K562 (cell line): ENCODE measurements at regions not wholly inside any gene's neighbourhood (a gene's known extent, or its start where the extent isn't known, plus 50 kb on each side); places are given as distances from the start of the nearest gene placed in this dataset.

Experiments
- ATAC-seq: fragments of 200-7000 bp; cut with Tn5 transposase; 3 replicates; pipeline ENCODE4 v1.9.1; 2020; ENCODE audit warnings: moderate library complexity
- BruUV-seq: library from RNA; stranded (reverse); fragments of 400-500 nt; replicated peaks from 2 replicates; lab custom pipeline; 2021; lab: Mats Ljungman, UMichigan
- CTCF ChIA-PET: fragments of 300-600 bp; formaldehyde crosslinking; extraction: SDS; loops from one replicate; lab custom pipeline; 2021; ENCODE audit warnings: low intra/inter-chr PET ratio; lab: Yijun Ruan, JAX
- POLR2A ChIA-PET: fragments of 300-600, 350-650 bp; sonication (Branson Sonifier 250); formaldehyde crosslinking; extraction: SDS; loops from one replicate; lab custom pipeline; 2021; ENCODE audit warnings: antibody characterized with exemption, inconsistent platforms; lab: Yijun Ruan, JAX
- DNase-seq, 4 experiments: peaks; one replicate each; pipeline versions ENCODE4 v3.0.0 to v3.0.0-alpha.2; 2011 to 2018; ENCODE audit warnings: low spot score in 3 of 4, mixed read lengths in 3 of 4; ENCODE audit errors: extremely low read depth in 1 of 4
- FAIRE-seq: peaks from 2 replicates; lab custom pipeline; 2011; peaks lifted over from hg19 to GRCh38; lab: Jason Lieb, UNC
- H2AFZ ChIP-seq: 2 replicates; pipeline ENCODE4 v1.6.0; 2011; ENCODE audit warnings: low read depth, low read length, control low read depth, inconsistent platforms
- H3K27ac ChIP-seq: fragments of 200-600 bp; 3 replicates; pipeline ENCODE4 v1.8.0; 2011; ENCODE audit warnings: low read depth, mild to moderate bottlenecking, control low read depth, inconsistent platforms, low read length, moderate library complexity, mixed read lengths; ENCODE audit errors: extremely low read depth
- H3K27me3 ChIP-seq, 2 experiments: fragments of 300-600 bp in 1 of 2; 2 replicates in 1 of 2; 3 replicates in 1 of 2; pipeline versions ENCODE4 v1.6.0 to v1.8.0; 2011; ENCODE audit warnings: inconsistent platforms in 2 of 2, low read length in 2 of 2, mild to moderate bottlenecking in 1 of 2, mixed read lengths in 1 of 2, moderate library complexity in 1 of 2; ENCODE audit not compliant: control insufficient read depth in 2 of 2, insufficient read depth in 2 of 2
- H3K36me3 ChIP-seq: fragments of 300-600 bp; 3 replicates; pipeline ENCODE4 v1.8.0; 2011; ENCODE audit warnings: mild to moderate bottlenecking, low read length, inconsistent platforms; ENCODE audit not compliant: control insufficient read depth, insufficient read depth
- H3K4me1 ChIP-seq, 2 experiments: fragments of 200-600 bp in 1 of 2; replicated peaks in 1 of 2; 2 replicates in 1 of 2; 3 replicates in 1 of 2; pipeline versions ENCODE4 v1.5.1 to v1.8.0; 2011; ENCODE audit warnings: inconsistent platforms in 2 of 2, low read length in 2 of 2, mild to moderate bottlenecking in 1 of 2, mixed read lengths in 1 of 2, moderate library complexity in 1 of 2; ENCODE audit not compliant: control insufficient read depth in 2 of 2, insufficient read depth in 2 of 2
- H3K4me2 ChIP-seq: 2 replicates; pipeline ENCODE4 v1.6.1; 2011; ENCODE audit warnings: low read length, control low read depth, inconsistent platforms, mixed read lengths; ENCODE audit not compliant: insufficient read depth
- H3K4me3 ChIP-seq: fragments of 200-600 bp; sonication (generic), shearing (Covaris generic); 2 replicates; pipeline ENCODE4 v1.5.1; 2016; ENCODE audit warnings: control low read depth, inconsistent platforms
- H3K79me2 ChIP-seq: fragments of 200-600 bp; 3 replicates; pipeline ENCODE4 v1.8.0; 2011; ENCODE audit warnings: low read length, inconsistent platforms; ENCODE audit not compliant: control insufficient read depth, insufficient read depth
- H3K9ac ChIP-seq, 2 experiments: 2 replicates each; pipeline versions ENCODE4 v1.6.0 to v1.6.1; 2011; ENCODE audit warnings: low read depth in 2 of 2, low read length in 2 of 2, control low read depth in 1 of 2, inconsistent platforms in 1 of 2, mild to moderate bottlenecking in 1 of 2, mixed read lengths in 1 of 2; ENCODE audit not compliant: insufficient read depth in 1 of 2
- H3K9me1 ChIP-seq: one replicate; pipeline ENCODE4 v1.6.0; 2011; ENCODE audit warnings: inconsistent platforms, mild to moderate bottlenecking, low read length, moderate library complexity; ENCODE audit not compliant: control insufficient read depth, insufficient read depth
- H3K9me3 ChIP-seq: replicated peaks from 2 replicates; pipeline ENCODE4 v1.5.1; 2011; ENCODE audit warnings: low read depth, low read length, inconsistent platforms; ENCODE audit not compliant: control insufficient read depth, insufficient read depth
- H4K20me1 ChIP-seq: replicated peaks from 2 replicates; pipeline ENCODE4 v1.6.1; 2011; ENCODE audit warnings: low read length, inconsistent platforms, mixed read lengths; ENCODE audit not compliant: control insufficient read depth, insufficient read depth
- BRF2 ChIP-seq: IDR thresholded peaks from 3 replicates; pipeline ENCODE4 v1.6.1; 2011; ENCODE audit warnings: borderline replicate concordance, mild to moderate bottlenecking; ENCODE audit not compliant: insufficient read length, insufficient read depth
- E2F4 ChIP-seq: sonication (generic); formaldehyde crosslinking; IDR thresholded peaks from 2 replicates; pipeline ENCODE4 v1.8.0; 2022; ENCODE audit warnings: mild to moderate bottlenecking, low read depth, missing genetic modification reagents
- IFI16 ChIP-seq: fragments of 250-450 bp; sonication (Bioruptor Pico); IDR thresholded peaks from 2 replicates; pipeline ENCODE4 v2.1.2; 2022; ENCODE audit warnings: mild to moderate bottlenecking, inconsistent platforms
- ILK ChIP-seq: fragments of 450-650 bp; IDR thresholded peaks from 2 replicates; pipeline ENCODE4 v1.6.1; 2016; ENCODE audit warnings: missing genetic modification characterization, low read depth, mild to moderate bottlenecking, missing compliant biosample characterization, moderate library complexity, borderline replicate concordance
- KLF13 ChIP-seq: fragments of 450-650 bp; IDR thresholded peaks from 2 replicates; pipeline ENCODE4 v1.6.1; 2016; ENCODE audit warnings: missing genetic modification characterization, low read depth, mild to moderate bottlenecking, missing compliant biosample characterization, moderate library complexity, borderline replicate concordance
- NONO ChIP-seq, 2 experiments: fragments of 200-400 bp in 1 of 2; fragments of 450-650 bp in 1 of 2; formaldehyde crosslinking in 1 of 2; IDR thresholded peaks; 2 replicates each; pipeline ENCODE4 v1.6.1; 2017; ENCODE audit warnings: low read depth in 2 of 2, mild to moderate bottlenecking in 2 of 2, moderate library complexity in 2 of 2, low read length in 1 of 2
- SAFB2 ChIP-seq: fragments of 200-400 bp; formaldehyde crosslinking; IDR thresholded peaks from 2 replicates; pipeline ENCODE4 v1.6.1; 2018; ENCODE audit warnings: borderline replicate concordance, low read length, low read depth, moderate library complexity; ENCODE audit not compliant: severe bottlenecking
- SRSF9 ChIP-seq: fragments of 200-400 bp; formaldehyde crosslinking; IDR thresholded peaks from 2 replicates; pipeline ENCODE4 v1.6.1; 2017; ENCODE audit warnings: low read depth, low read length, borderline replicate concordance
- XRCC4 ChIP-seq: IDR thresholded peaks from one replicate; pipeline ENCODE4 v1.6.1; 2011; ENCODE audit not compliant: insufficient read depth, insufficient read length; ENCODE audit errors: extremely low read depth
- ZNF3 ChIP-seq: fragments of 250-450 bp; sonication (Bioruptor Pico); IDR thresholded peaks from 2 replicates; pipeline ENCODE4 v1.5.0; 2021; ENCODE audit warnings: mild to moderate bottlenecking, moderate library complexity
- ZNF57 ChIP-seq: fragments of 450-650 bp; formaldehyde crosslinking; IDR thresholded peaks from 2 replicates; pipeline ENCODE4 v1.4.0; 2020; ENCODE audit warnings: mild to moderate bottlenecking, moderate library complexity
- WGBS: fragments of 100-300 bp; shearing (Covaris generic); methylation state at CpG from one replicate; pipeline ENCODE4 v1.1.6; 2016; ENCODE audit warnings: low coverage, mixed read lengths; ENCODE audit not compliant: insufficient coverage; ENCODE audit errors: missing lambda C conversion rate; 5-methylcytosine and 5-hydroxymethylcytosine counted together
- in situ Hi-C: fragments of 300-500 bp; cut with MboI; formaldehyde crosslinking; loops from 4 replicates; pipeline ENCODE4 v1.15.0; 2018; ENCODE audit warnings: inconsistent platforms, mixed read lengths
- intact Hi-C: fragments of 100-400 bp; cut with micrococcal nuclease; formaldehyde crosslinking; loops from 2 replicates; pipeline ENCODE4 v1.14.2; 2022

GRCh38 chr14:61219673-61220072 is 61.5 kb downstream of the TMEM30B start (continued):
- no peak for TF ChIP-seq E2F4 (CRISPR knock-in tag)
- TF ChIP-seq KLF13 = no peak
- TF ChIP-seq SRSF9 = no peak
- no peak for TF ChIP-seq ILK (tag)
- no peak for TF ChIP-seq ZNF3 (CRISPR knock-in tag)

- POLR2A ChIA-PET = no interaction called here
- ATAC-seq (no peak), DNase-seq (no peak), FAIRE-seq (no peak)
- in situ Hi-C loops = no loop called here
- no peaks in the 10 kb centered on the region for H3K79me2 ChIP-seq
- no peak overlapping the region for H3K4me3 ChIP-seq
- no peaks in the 10 kb centered on the region for H3K9me3 ChIP-seq
- H2AFZ ChIP-seq = no peak overlapping the region
- no peaks in the 10 kb centered on the region for H3K36me3 ChIP-seq
- H4K20me1 ChIP-seq = no peaks in the 10 kb centered on the region
- no peaks in the 10 kb centered on the region for H3K9me1 ChIP-seq
- no peak overlapping the region for H3K9ac ChIP-seq
- intact Hi-C loops = no loop called here
- H3K4me1 ChIP-seq = no peaks in the 10 kb centered on the region
- TF ChIP-seq SAFB2 = no peak
- TF ChIP-seq IFI16 (CRISPR knock-in tag) = no peak
- TF ChIP-seq BRF2 = no peak
- no peak for TF ChIP-seq XRCC4
- TF ChIP-seq NONO (IDR thresholded peaks at IDR 0.05; ENCODE audit: low read depth in 2 of 2, low read length in 1 of 2) = no peak
- TF ChIP-seq ZNF57 (CRISPR knock-in tag) = no peak
- TF ChIP-seq, all 486 proteins: peak for 0
- no peak overlapping the region for H3K4me2 ChIP-seq
- WGBS = 0% methylated on average over 1 of the region's 1 CpG
- CTCF ChIA-PET = no interaction called here
- no TSS peak for BruUV-seq
- peaks cover 5 to 8% of the 10 kb centered on the region in 2 experiments; a peak in 3 of 5 replicates for H3K27me3 ChIP-seq
- no peak overlapping the region for H3K27ac ChIP-seq
Measured at GRCh38 chr14:61219256-61219655, 61.9 kb downstream of the TMEM30B start.
